ENCODE measurements at regions not wholly inside any gene's neighbourhood (a gene's known extent, or its start where the extent isn't known, plus 50 kb on each side); places are given as distances from the start of the nearest gene placed in this dataset.
A peak's percentile ranks its signal among the peaks of the same experiment; 100 is the strongest.
"Not testable (repeated sequence)": the region's sequence is repeated elsewhere in the genome, so short reads cannot be mapped to it uniquely, and the experiment has no call there.

DNA sequence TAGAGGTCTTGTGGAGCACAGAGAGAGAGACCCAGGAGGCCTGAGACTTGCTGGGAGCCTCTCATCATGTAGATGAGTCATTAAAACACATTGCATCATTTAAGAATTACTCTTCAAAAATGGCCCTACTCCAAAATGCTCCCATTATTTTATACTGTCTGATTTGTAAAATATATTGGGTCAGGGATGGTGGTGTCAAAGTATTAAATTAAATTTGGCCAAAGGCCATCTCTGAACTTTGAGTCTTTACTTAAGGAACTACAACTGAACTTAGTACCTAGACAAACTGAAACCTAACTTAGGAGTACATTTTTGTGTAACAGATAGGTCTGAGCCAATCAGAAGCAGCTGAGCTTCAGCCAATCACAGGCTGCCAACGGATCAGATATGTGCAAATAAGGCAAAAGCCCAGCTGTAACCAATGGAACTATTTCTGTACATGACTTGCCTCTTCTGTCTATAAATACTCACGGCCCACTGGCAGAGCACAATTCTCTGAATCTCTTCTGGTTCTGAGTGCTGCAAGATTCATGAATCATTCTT is 657.2 kb downstream of the TLE1 start:
- ATAC-seq (no peak), DNase-seq (ENCODE audit: missing footprints) (no peak)
- intact Hi-C loops (cut with DNase I), result no loop called here

DNA sequence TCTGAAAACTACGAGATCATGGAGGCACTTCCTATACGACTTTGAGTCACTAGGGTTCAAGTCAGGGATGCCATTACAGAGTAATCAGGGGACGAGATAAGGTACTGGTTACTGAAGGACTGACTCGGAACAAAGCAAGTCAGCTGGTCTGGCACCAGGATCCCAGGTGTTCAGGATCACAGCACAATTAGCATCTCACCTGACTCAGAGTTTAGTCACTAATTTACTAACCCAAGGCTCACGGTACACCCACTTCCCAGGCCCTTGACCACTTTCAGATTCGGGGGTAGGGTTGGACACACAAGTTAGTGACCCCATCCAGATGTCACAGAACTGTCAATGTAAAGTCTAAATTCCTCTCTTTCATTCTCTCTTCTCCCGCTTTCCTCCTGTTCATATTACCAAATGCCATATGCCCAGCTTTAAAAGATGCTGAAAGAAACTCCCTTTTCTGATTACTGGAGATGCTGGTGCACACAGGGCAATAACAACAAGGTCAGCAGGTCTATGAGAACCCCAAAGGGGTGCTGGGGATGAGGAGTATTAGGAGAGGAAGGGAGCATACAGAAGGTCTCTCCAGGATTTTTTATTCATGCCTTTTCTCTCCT is 657.8 kb downstream of the TLE1 start:
- intact Hi-C loops (cut with DNase I), result no loop called here
- ATAC-seq, result peak; percentile 28
- DNase-seq (ENCODE audit: missing footprints), result no peak

DNA sequence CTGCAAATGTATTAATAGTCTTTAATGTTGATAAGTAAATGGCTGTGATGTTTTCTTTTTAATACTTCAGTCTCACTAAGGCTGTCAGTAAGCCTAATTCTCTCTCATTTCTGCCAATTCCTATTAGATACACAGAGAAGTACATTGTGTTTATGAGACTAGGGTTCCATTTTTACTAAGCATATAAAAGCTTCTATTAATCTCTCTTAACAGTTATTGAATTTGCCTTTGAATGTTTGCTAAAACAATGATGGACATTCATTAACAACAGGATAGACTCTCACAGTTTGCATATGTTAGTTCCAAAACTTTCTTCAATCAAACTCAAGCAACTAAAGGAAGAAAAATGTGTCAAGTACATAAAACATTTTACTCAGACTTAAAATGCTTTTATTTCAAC is 659.3 kb downstream of the TLE1 start:
- intact Hi-C loops (cut with DNase I), result no loop called here
- DNase-seq (ENCODE audit: missing footprints) (no peak), ATAC-seq (no peak)

DNA sequence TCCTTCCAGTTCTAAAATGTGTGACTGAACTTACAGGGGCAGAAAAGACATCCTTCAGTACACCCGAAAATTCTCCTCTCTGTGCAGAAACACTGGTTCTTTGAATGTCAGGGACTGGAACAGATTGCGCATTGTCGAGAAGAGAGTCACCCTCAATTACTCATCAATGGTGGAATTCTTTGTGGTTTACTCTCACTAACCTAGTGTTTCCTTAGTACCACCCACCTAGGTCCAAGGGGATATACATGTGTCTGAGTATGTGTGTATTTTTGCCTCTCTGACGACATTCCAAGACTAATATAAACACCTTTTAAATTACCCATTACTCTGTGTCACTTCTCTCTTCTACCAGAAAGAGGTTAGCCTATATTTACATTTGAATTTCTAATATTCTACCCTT is 660.8 kb downstream of the TLE1 start:
- DNase-seq (ENCODE audit: missing footprints), result no peak

DNA sequence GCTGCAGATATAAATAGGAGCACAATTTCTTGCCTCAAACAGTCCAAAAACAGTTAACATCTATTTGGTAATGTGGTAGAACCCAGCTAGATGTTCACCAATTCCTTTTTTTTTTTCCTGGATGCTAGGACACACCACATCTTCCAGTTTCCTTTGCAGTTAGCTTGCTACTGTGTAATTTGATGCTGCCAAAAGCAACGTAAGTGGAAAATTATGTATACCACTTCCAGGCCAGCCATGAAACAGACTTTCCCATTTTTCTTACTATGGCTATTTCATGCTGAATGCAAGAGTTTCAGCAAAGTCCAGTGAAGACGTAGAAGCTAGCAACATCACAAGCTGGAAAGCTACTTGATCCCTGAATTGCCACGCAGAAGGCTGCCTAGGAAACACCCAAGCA is 667.2 kb downstream of the TLE1 start:
- no peak for ATAC-seq

More for the DNA sequence above, 660.8 kb downstream of the TLE1 start:
- no peak for ATAC-seq
- intact Hi-C loops (cut with DNase I), result no loop called here

DNA sequence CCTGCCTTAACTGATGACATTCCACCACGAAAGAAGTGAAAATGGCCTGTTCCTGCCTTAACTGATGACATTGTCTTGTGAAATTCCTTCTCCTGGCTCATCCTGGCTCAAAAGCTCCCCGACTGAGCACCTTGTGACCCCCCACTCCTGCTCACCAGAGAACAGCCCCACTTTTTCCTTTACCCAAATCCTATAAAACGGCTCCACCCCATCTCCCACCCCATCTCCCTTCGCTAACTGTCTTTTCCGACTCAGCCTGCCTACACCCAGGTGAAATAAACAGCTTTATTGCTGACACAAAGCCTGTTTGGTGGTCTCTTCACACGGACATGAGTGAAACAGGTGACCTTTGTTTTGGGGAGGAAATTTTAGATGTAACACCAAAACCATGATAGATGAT is 674.4 kb downstream of the TLE1 start:
- ATAC-seq; DNase-seq (ENCODE audit: missing footprints); intact Hi-C loops (cut with DNase I): not testable (repeated sequence)

More for the DNA sequence above, 667.2 kb downstream of the TLE1 start:
- intact Hi-C loops (cut with DNase I), result no loop called here
- DNase-seq (ENCODE audit: missing footprints), result no peak

DNA sequence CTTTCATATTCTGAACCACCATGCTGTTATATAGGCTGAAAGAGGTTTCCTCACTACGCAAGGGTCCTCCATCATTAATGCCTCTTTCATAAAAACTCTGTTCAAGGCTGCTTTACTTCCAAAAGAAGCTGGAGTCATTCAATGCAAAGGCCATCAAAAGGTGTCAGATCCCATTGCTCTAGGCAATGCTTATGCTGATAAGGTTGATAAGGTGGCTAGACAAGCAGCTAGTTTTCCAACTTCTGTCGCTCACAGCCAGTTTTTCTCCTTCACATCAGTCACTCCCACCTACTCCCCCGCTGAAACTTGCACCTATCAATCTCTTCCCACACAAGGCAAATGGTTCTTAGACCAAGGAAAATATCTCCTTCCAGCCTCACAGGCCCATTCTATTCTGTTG is 676.2 kb downstream of the TLE1 start:
- intact Hi-C loops (cut with DNase I); ATAC-seq; DNase-seq (ENCODE audit: missing footprints): not testable (repeated sequence)

DNA sequence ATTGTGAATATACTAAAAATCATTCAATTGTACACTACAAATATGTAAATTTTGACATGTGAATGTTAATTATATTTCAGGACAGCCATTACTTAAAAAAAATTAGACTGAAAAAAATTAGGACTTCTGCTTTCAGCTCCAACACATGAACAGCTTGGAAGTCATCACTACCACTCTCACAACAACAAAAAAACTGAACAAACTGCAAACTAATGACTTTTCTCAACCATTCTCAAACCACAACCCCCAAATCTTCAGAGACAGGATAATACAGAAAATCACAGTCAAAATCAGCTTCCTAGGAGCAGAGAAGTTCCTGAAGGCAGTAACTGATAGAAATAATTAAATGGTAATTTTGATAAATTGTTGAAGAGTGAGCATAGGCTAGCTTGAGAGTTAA is 686.4 kb downstream of the TLE1 start:
- ATAC-seq, result no peak
- no peak for DNase-seq (ENCODE audit: missing footprints)
- intact Hi-C loops (cut with DNase I), result no loop called here

DNA sequence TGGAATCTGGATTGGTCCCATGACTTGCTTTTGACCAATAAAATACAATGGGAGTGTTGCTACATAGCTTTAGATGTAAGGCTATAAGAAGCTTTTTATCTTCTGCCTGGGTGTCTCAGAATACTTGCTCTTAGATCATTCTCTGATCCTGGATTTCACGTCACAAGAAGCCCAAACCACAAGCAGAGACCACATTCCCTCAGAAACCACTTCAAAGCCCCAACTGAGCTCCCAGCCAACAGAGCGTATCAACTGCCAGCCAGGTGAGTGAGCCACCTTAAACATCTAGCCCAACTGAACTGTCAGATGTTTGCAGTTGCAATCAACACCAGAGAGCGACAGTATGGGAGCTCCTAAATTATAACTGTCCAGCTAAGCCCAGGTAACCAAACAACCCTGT is 687.1 kb downstream of the TLE1 start:
- no peak for DNase-seq (ENCODE audit: missing footprints)
- ATAC-seq, result no peak
- intact Hi-C loops (cut with DNase I), result no loop called here

DNA sequence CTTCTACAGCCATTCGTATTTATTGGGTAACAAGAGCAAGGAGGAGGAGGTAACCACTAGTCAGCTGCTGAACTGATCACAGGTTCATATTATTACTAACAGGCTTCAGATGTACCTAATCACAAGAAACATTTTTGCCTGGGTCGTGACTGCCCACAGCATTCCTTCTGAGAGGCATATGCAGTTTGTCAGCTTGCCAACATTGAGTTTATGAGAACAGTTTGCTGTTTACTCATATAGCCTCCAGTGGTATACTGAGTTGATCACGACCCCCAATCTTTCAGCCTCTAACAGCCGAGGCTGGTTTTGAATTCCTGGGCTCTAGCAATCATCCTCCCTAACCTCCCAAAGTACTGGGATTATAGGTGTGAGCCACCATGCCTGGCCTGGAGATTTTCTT is 693.6 kb downstream of the TLE1 start:
- ATAC-seq (no peak), DNase-seq (ENCODE audit: missing footprints) (no peak)
- intact Hi-C loops (cut with DNase I), result no loop called here

DNA sequence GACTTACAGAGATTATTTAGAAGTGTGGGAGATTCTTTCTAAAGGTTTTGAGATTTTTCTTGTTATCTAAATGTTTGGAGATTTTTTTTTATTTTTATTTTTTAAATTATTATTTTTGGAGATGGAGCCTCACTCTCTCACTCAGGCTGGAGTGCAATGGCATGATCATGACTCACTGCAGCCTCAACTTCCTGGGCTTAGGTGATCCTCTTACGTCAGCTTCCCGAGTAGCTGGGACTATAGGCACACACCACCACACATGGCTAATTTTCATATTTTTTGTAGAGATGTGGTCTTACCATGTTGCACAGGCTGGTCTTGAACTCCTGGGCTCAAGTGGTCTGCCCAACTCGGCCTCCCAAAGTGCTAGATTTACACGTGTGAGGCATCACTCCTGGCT is 694.5 kb downstream of the TLE1 start:
- ATAC-seq (no peak), DNase-seq (ENCODE audit: missing footprints) (no peak)
- intact Hi-C loops (cut with DNase I), result no loop called here

DNA sequence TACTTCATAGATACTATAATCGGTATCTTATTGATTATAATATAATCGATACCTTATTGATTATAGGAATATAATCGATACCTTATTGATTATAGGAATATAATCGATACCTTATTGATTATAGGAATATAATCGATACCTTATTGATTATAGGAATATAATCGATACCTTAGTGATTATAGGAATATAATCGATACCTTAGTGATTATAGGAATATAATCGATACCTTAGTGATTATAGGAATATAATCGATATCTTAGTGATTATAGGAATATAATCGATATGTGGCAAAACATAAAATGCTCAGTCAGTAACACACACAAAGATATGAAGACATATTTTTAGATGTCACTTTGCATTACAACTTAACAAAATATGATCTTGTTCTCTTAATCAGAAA is 703.8 kb downstream of the TLE1 start:
- ATAC-seq; DNase-seq (ENCODE audit: missing footprints); intact Hi-C loops (cut with DNase I): not testable (repeated sequence)

DNA sequence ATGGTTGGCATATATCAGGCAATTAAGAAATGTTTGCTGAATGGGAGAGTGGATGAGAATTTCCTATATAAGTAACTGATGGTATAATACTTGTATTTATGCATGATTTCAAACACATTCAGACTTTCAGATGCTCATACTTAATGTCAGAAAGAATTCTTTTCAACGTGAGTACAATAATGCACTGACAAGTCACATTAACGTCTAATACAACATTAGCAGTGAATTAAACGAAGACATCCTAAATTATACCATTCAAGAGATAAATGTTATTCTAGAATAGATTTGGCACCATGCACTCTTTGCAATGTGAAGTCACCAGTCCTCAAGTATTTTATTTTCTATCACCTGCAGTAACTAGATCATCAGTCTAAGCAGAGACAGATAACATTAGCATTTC is 712.9 kb downstream of the TLE1 start:
- DNase-seq (ENCODE audit: missing footprints) (no peak), ATAC-seq (no peak)
- intact Hi-C loops (cut with DNase I), result no loop called here

DNA sequence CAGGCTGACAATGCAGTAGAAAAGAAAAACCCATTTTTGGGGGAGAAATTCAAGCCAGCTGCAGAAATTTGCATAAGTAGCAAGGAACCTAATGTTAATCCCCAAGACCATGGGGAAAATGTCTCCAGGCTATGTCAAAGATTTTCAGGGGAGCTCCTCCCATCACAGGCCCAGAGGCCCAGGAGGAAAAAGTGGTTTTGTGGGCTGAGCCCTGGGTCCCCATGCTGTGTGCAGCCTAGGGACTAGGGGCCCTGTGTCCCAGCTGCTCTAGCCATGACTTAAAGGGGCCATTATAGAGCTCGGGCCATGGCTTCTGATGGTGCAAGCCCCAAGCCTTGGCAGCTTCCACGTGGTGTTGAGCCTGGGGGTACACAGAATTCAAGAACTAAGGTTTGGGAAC is 719.0 kb downstream of the TLE1 start:
- DNase-seq (ENCODE audit: missing footprints); intact Hi-C loops (cut with DNase I); ATAC-seq: not testable (repeated sequence)

DNA sequence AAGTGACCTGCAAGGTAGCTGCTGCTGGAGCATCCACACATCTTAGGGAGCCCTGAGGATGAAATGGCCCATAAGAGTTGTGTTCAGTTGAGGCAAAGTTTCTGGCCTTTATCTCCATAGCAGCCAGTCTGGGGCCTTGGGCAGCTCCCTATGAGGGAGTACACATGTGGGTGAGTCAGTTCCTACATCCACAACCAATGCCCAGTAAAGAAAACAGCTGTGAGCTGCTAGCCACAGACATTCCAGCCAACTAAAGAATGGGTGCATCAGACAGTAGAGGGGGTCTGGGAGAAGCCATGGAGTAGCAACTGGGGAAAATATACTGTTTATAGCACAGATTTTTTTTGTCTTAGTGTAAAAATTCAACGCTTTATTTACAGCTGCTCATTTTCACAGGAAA is 720.7 kb downstream of the TLE1 start:
- intact Hi-C loops (cut with DNase I), result no loop called here
- no peak for DNase-seq (ENCODE audit: missing footprints)
- no peak for ATAC-seq

DNA sequence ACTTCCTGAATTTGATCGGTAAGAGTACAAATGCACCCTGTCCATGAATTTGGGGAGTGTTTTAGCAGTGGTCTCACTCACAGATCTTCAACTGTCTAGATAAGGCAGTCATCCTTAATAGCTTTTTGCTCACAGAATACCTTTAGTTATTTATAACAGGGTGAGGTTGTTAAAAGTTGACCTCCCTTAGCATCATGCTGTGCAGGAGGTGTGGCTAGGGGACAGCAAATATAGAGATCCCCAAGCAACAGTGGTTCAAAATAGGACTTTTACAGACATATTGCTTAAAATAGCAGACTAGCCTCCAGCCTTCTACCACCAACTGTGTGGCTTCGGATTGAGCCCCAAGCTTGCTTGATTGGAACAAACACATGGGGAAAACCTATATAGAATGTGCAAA is 724.4 kb downstream of the TLE1 start:
- intact Hi-C loops (cut with DNase I), result no loop called here
- no peak for DNase-seq (ENCODE audit: missing footprints)
- ATAC-seq, result no peak

DNA sequence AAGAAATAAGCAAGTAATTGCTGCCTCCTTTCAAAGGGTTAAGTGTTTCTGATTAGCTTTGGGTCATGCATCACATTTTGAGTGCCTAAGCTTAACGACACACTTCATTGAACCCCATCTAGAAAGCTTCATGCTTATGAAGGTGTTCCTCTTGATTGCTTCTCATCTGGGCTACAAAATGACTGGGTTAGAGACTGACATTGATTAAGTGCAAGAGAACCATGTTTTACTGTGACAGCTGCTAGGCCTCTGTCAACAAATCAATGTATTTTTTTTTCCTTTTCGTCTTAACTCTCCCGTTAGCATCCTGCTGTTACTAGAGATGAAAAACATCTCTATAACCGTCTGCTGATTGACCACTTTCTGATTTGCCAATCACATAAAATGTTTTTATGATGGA is 725.0 kb downstream of the TLE1 start:
- DNase-seq (ENCODE audit: missing footprints) (no peak), ATAC-seq (no peak)
- intact Hi-C loops (cut with DNase I), result no loop called here

DNA sequence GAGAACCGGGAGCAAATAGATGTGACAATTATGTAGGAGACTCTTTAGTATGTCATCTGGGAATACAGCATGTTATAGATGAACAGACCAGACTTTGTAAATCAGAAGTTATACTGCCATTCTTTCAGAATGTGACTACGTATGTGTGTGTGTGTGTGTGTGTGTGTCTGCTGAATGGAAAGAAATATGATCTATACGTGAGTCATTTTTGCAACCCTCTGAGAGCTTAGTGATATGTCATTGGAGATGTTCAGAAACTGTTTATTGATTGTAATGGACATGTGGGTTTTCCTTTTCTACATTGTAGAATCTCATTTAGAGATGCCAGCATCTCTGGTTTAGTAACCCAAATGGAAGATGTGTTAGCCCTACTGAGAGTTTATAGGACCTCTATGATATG is 731.5 kb downstream of the TLE1 start:
- ATAC-seq (no peak), DNase-seq (ENCODE audit: missing footprints) (no peak)
- intact Hi-C loops (cut with DNase I), result no loop called here

DNA sequence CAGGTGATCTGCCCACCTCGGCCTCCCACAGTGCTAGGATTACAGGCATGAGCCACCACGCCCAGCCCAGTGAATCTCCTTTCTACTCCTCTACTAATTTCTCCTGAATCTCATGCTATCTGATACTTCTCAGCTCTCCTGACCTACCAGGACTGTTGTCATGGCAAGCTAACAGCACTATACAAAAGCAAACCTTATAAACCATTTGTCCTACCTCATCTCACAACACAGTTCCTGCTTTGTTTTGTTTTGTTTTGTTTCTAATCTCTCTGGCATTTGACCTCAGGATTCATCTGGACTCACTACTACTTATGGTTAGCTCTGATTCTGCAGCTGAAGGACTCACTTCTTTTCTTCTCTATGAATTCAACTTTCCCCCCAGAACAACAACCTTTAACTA is 734.8 kb downstream of the TLE1 start:
- DNase-seq (ENCODE audit: missing footprints) (no peak), ATAC-seq (no peak)
- intact Hi-C loops (cut with DNase I), result no loop called here

DNA sequence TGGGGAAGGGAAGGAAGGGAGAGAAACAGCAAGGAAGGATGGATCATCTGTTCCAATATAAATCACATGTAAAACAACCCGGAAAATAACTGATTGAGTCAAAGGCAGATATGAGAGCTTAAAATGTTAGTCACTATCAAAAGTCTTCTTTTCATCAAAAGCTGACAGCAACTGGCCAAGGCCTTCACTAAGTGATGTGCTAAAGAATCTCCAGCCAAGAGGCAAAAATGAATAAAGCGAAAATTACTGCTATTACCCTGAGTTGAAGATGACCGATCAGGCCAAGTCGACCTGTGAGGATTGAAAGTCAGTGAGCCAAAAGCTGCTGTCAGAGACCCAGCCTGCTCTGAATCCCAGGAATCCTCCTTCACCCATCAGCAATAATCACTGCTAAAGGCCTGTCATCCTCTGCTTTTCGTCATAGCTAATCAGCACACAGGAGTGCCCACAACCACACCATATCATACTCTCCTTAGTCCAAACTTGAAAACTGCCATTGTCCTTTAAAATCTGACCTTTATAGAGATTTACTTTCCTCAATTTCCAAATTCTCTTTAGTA is 736.9 kb downstream of the TLE1 start:
- ATAC-seq (no peak), DNase-seq (ENCODE audit: missing footprints) (no peak)
- intact Hi-C loops (cut with DNase I), result no loop called here

DNA sequence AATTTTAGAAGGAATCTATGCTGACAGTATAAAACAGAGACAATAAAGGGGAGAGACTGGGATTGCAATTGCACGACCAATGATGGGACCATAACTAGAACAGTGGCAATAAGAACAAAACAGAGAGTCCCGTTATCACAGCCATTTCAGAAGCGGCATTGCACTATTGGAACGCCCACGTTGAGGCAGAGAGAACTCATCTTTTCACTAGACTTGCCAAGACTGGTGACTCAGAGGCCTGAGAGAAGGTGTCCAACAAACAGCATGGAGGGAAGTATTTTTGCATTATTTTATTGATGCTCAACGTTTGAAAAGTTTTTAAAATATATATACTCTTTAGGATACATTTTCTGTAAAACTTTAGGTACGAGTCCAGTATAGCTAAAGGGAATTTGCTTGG is 737.7 kb downstream of the TLE1 start:
- no peak for ATAC-seq
- DNase-seq (ENCODE audit: missing footprints), result no peak
- intact Hi-C loops (cut with DNase I), result no loop called here
